Activated CD4-positive, alpha-beta T cell treated with anti-CD3 and anti-CD28 coated beads, Interleukin-2, amount 50 U/mL, for 1 hour (primary cell): ENCODE measurements at regions not wholly inside any gene's neighbourhood (a gene's known extent, or its start where the extent isn't known, plus 50 kb on each side); places are given as distances from the start of the nearest gene placed in this dataset.

Source experiments
- DNase-seq: peaks from one replicate; pipeline ENCODE4 v3.0.0-alpha.2; 2020

- no peak for DNase-seq
Observed at GRCh38 chr4:138964716-138965426, 50.7 kb upstream of the NOCT start.

- DNase-seq = no peak
Observed at GRCh38 chr4:138963412-138963811, 52.2 kb upstream of the NOCT start.

DNA sequence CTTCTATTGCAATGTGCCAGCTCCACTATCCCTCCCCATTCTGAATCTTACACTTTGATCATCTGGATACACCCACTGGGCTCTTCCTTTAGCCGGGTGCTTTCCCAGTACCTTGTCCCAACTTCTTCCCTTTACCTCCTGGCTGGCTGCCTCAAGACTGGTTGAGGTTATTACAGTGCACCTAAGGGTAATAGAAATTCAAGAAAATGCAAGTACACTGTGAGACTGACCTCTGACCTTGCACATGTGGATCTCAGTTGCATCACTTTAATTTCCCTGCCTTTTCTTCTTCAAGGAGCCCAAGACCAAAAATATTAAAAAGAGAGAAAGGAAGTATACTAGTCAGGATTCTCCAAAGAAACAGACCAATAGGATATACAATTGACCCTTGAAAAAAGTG is 53.9 kb upstream of the NOCT start:
- DNase-seq = no peak

DNA sequence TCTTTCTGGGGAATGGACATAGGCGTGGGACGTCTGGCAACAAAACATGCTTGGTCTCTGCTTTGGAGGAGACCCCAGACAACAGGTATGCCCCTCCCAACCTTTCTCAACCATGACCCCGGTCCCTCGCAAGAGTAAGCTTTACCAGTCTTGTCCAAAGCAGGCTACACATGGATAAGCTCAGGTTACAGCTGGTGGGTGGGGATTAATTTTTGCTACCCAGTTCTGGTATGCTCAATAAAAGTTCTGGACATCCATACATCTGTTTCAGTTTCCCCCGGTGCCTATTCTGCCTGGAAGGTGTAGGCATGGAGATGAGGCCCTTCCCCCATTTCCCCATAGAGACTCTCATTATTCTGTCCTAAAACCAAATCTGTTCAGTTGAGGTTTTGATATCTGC is 54.5 kb upstream of the NOCT start:
- DNase-seq = no peak

- no peak for DNase-seq
Observed at GRCh38 chr4:138960175-138960710, 55.3 kb upstream of the NOCT start.

GRCh38 chr4:138959097-138959815 is 56.3 kb upstream of the NOCT start:
- no peak for DNase-seq

- no peak for DNase-seq
Observed at GRCh38 chr4:138958519-138958918, 57.1 kb upstream of the NOCT start.

DNA sequence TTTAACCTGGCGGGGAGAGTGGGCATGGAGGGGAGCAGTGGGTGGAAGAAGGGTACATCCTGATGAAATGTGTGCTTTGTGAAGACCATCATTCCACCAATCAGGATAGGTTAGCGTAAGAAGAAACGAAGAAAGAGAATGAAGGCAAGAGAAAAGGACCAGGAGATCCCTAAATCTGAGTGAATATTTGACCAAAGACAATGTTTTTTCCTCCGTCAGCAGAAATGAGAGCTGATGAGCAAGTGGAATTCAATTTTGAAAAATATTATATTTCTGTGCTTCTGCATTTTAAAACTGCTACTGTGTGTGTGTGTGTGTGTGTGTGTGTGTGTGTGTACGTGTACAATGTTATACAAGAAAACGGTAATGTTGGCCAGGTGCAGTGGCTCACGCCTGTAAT is 58.3 kb upstream of the NOCT start:
- DNase-seq = no peak

- DNase-seq = no peak
Observed at GRCh38 chr4:138954428-138954827, 61.2 kb upstream of the NOCT start.

DNA sequence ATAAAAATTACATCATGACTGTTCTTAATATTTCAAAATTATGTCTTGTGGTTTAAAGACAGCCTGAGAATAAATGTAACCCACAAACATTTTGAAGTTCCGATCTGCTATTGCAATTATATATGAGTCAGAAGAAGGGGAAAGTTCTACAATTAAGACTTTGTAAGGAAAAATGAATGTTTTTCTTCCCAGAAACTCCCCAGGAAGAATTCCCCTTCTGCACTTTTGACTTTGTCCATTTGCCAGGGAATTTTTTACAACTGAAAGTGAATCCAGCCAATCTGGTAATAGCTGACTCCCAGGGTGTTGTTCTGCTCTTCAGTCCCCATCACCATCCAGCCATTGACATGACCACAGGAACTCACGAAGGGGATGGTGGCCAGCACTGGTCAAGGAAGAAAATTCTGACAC is 61.6 kb upstream of the NOCT start:
- DNase-seq = no peak

- DNase-seq = no peak
Observed at GRCh38 chr4:138952411-138952810, 63.2 kb upstream of the NOCT start.

DNA sequence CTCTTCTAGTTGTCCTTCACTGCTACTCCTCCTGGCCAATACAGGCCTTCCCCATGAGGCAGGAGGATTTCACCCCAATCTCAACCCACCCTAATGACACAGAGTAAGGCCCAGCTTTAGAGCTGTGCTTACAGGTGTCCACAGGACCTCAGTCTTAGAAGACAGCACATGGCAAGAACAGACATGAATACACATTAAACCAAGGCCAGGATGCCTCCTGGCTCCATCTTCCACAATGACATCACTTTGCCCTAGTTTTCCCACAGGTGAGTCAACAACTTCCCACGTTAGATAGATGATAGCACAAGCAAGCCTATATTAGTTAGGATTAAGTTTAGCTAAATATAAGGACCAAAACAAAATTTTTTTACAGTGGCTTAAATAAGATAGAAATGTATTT is 63.8 kb upstream of the NOCT start:
- DNase-seq = no peak

DNA sequence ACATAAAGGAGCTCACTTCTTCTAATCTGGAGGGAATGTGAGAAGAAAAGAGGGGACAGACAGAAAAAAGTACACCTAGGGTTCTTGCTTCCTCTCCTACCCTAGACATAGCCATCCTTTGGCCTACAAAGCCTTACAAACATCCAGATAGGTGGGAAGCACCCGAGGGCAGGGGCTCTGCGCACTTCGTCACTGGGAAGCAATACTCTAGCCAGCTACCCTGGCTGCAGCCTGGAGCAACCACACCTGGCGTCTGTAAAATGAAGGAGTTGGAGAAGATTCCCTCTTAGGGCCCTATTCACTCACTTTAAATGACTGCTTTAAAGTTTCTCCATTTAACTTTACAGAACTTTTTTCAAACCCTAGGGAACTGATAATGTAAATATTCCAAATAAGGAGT is 65.7 kb upstream of the NOCT start:
- DNase-seq = no peak

DNA sequence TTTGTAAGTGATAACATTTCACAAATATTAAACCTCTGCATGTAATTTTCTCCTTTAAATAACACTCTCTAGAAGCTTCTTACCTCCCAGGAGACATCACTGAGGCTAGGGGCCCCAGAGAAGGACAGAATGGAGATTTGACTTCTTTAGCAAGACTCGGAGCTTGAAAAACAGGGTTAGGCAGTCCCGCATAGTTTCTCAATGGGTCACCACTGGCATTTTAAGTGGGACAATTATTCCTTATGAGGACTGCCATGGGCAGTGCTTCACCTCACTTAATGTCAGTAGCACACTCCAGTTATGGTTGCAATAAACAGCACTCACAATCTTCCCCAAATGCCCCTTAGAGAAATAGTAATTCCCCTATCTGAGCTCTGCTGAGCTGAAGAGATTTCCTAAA is 66.7 kb upstream of the NOCT start:
- DNase-seq = no peak

GRCh38 chr4:138946306-138946705 is 69.3 kb upstream of the NOCT start:
- no peak for DNase-seq

DNA sequence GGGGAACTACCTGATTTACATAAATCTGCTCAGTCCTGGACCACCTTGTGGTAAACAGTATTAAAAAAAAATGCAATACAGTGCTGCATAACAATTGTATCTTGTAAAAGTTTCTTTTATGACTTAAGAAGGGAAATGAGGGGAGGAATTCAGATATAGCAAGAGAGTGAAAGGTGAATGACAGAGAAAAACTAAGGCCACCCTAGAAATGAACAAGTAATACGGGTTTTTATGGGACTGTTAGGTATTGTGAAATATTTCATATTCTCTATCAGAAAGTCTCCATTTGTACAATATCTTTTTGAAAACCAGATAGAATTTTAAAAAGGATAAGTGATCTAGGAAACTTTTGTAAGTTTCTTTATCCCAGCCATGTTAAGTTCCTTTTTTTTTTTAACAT is 69.7 kb upstream of the NOCT start:
- DNase-seq = no peak

- DNase-seq = no peak
Observed at GRCh38 chr4:138945401-138945800, 70.2 kb upstream of the NOCT start.

GRCh38 chr4:138943893-138944292 is 71.7 kb upstream of the NOCT start:
- no peak for DNase-seq

- DNase-seq = no peak
Observed at GRCh38 chr4:138941037-138941436, 74.5 kb upstream of the NOCT start.

DNA sequence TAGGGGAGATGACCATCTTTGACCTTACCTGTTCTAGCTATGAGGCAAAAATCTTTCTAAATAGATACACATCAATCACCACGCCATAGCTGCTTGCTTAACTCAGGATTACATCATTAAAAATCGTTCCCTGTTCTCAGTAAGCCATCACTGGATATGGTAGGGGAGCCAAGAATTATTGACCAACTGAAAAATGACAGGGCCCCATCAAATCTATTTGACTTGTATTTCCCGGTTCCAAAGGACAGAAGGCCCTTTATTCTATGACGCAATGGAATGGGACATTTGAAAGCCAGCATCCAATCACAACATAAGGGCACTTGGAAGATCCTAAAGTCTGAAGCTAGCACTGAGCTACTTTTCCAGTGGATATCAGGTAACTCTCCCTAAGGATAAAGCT is 75.6 kb upstream of the NOCT start:
- no peak for DNase-seq

- no peak for DNase-seq
Observed at GRCh38 chr4:138938366-138938690, 77.3 kb upstream of the NOCT start.

DNA sequence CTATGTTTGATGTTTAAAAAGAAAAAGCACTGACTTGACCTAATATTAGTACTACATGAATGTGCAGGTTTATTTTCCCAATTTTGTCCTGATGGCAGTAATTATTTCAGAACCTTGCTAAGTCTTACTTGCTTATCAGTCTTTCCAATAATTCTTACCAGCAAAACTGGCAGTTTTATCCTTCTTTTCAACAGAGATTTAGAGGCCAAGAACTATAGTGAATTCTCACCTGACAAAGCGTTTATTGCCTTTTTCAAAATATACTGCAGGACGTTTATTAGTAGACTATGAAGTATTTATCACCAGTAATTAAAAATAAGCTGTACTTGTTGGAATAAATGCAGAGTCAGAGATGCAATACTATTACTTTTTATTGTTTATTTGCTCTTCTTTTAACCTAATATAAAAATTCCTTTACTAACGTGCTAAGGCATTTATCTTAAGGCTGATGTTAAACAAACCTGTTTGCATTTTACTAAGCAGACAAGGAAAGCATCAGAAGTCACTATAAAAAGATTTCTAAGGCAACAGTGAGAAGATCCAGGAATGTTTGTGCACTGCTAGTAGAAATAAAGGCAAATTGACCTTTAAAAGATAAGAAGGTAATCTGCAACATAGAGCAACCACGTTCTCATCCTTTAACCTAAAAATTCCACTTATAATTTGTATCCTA is 80.3 kb upstream of the NOCT start:
- no peak for DNase-seq

- no peak for DNase-seq
Observed at GRCh38 chr4:138927072-138927471, 88.5 kb upstream of the NOCT start.

GRCh38 chr4:138925495-138925894 is 90.1 kb upstream of the NOCT start:
- no peak for DNase-seq
